Stimulated activated CD4-positive, alpha-beta T cell treated with anti-CD3 and anti-CD28 coated beads, Interleukin-15, amount 100 ng/mL, for 48 hours (primary cell): ENCODE measurements at regions not wholly inside any gene's neighbourhood (a gene's known extent, or its start where the extent isn't known, plus 50 kb on each side); places are given as distances from the start of the nearest gene placed in this dataset.
"Not testable (repeated sequence)": the region's sequence is repeated elsewhere in the genome, so short reads cannot be mapped to it uniquely, and the experiment has no call there.

ENCODE experiments used
- DNase-seq, 2 donors: peaks; one replicate each; pipeline ENCODE4 v3.0.0-alpha.2; 2020; ENCODE audit warnings: low read depth in 2 of 2

DNA sequence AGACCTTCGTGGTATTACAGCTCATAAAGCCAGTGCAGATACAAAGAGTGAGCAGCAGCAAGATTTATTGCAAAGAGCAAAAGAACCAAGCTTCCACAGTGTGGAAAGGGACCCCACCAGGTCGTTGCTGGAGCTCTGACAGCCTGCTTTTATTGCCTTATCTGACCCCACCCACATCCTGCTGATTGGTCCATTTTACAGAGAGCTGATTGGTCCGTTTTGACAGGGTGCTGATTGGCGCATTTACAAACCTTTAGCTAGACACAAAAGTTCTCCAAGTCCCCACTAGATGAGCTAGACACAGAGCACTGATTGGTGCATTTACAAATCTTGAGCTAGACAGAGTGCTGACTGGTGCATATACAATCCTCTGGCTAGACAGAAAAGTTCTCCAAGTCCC is 74.9 kb upstream of the ATP5MC3 start:
- not testable (repeated sequence) for DNase-seq

DNA sequence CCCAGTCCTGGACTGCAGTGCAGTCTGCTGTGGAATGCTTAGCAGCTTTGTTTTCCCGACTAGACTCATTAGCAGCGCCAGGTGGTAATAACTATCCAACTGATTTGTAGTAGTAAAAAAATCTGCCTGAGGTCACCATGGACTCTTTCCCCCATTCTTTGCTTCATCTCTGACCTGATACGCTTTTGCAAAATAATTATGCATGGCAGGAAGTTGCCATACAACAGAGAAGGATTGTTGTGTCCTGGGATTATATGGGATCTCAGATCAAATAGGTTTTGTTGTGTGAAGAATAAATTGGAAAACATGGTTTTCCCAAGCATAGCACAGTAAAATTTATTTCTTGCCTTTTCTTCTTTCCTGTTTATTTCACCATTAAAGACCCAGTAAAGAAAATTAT is 72.4 kb upstream of the ATP5MC3 start:
- DNase-seq: no peak

DNA sequence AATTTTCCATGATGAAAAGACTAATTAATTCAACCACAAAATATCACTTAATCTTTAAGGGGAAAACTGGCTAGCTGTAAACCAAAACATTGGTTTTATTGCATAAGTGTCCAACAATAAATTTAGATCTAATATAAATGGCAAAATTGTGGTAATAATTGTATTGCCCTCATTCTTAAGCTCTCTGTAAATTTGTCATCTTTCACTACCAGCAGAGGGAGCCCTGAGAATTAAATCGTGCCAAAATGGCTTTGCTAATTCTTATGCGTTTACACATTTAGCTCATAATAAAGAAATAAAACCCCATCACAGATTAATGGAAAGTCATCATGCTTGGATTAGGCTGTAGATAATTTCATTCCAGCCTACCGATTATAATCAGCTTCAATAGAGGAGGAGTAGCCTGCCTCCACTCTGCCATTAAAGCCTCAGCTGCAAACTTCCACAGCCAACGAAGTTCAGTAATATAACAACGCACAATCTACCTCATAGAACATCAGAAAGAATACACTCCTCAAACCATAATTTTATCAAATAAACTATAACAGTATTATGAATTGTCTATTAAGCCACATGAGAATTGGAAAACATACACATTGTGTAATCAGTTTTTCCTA is 70.0 kb upstream of the ATP5MC3 start:
- DNase-seq: no peak

DNA sequence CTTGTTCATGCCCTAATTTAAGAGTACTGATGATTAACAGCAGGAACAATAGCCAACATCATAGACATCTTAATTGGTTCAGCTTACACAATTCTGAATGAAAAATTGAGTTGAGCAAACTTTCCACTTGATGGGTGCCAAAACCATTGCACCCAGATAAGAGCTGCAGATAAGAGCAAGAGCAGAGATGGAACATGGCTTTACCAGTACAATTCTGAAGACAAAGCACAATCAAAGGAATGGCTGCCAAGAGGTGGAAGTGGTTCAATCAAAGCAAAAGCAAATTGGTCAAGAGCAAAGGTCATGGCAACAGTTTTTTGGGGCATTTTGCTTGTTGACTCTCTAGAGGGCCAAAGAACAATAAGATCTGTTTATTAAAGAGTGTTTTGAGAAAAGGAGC is 65.6 kb upstream of the ATP5MC3 start:
- DNase-seq: no peak

DNA sequence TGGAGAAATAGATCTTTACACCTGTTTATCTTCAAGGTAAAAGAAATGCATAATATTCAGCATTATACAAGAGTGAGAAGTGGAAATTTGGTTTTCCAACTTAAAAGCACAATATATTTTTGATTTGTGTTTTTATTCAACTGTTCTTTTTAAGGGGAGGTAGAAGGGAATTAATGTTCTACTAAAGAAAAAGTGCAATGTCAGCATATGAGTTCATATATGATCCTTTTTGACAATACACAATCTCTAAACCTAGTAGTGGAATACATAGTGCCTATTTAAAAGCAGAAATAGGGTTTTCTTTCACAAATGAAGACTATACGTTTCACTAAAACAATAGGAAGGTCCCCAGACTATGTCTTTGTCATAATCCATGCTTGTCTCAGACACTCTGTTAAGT is 63.2 kb upstream of the ATP5MC3 start:
- DNase-seq: no peak

DNA sequence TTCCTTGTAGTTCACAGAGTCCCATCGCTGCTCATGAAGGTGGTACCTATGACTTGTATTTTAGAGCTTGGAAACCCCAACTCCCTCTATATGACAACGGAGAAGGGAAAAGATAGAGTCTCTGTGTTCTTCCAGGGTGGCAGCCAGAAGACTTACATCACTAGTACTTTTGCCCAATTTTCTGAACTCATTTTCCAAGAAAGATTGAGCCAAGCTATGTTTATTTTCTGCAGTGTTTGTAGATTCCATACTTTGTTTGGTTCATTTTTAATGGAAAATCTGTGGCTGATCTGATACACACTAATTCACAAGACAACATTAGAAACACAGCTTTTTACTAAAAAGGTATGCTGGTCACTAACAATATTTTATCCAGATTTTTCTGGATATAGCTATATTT is 60.2 kb upstream of the ATP5MC3 start:
- no peak for DNase-seq

DNA sequence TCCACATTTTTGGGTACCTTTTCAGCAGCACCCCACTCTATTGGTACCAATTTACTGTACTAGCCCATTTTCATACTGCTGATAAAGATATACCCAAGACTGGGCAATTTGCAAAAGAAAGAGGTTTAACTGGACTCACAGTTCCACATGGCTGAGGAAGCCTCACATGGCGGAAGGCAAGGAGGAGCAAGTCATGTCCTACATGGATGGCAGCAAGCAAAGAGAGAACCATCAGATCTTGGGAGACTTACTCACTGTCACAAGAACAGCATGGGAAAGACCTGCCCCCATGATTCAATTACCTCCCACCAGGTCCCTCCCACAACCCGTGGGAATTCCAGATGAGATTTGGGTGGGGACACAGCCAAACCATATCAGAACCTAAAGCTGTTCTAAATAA is 58.5 kb upstream of the ATP5MC3 start:
- DNase-seq: not testable (repeated sequence)

DNA sequence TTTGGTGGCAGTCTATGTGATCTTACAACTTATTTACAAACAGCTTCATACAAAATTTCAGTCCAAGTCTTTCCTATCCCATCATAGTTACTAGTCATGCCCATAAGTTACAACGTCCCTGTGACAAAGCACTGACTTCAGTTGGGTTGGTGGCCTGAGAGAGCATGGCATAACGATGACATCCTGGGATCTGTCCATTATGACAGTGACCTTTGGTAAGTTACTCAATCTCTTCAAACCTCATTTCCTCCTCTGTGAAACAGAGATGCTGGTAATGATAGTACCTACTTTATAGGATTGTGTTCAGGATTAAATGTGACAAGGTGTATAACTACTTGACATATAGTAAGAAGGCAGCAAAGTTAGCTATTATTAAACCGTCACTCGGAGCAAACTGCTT is 55.4 kb upstream of the ATP5MC3 start:
- no peak for DNase-seq

DNA sequence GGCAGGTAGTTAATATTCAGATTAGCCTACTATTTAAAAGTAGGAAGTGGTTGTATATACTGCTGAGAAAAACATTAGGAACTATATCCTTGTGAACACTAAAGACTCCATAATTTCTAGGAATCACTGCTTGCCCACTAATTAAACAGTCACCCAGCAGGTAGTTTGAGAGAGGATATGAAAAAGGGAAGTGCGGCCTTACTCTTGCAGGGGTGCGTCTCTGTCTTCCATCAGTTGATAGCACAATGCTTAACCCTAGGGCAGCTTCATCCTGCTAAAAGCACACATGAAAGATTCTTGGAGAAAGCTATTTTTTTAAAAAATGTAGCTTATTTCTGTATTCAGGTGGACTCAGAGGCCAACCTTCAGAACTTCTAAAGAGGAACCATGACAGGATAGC is 53.1 kb upstream of the ATP5MC3 start:
- no peak for DNase-seq

DNA sequence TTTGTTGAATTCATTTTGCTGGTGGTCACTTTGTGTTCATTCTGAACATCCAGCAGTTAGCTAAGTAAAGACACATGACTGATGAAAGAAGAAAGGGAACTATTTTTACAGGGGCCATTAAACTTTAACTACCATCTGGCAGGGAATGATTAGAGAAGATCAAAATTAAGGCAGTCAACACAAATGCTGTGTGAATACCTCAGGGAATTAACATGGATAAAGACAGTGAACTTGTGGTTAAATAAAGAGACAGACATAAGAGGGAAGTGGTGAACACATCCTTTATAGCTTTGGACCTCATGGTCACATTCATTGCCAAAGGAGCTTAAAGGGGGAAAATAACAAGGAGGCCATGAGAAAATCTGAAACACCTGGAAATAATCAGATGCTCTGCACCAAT is 52.6 kb upstream of the ATP5MC3 start:
- no peak for DNase-seq

DNA sequence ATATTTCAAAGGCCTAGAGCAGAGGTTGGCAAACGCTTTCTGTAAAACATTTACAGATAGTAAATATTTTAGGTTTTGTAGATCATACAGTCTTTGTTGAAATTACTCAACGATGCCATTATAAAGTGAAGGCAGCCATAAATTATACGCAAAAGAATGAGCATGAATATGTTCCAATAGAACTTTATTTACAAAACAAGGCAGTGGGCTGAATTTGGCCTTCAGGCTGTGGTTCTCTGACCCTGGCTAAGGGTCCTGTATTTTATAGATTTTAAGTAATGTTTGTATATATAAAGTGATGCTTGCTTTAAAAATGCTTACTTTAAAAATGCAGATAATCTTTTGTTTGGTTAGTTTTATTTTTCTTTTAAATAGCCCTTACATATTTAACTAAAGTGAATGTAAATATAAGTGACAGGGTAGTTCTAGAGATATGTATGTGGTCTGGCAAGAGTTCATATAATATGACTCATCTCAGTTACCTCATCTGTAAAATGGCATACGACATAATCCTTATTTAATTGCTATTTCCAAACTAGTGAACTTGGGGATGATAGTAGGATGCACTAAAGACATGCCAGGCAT is 51.7 kb upstream of the ATP5MC3 start:
- no peak for DNase-seq
